Naive thymus-derived CD8-positive, alpha-beta T cell (primary cell): ENCODE measurements at regions not wholly inside any gene's neighbourhood (a gene's known extent, or its start where the extent isn't known, plus 50 kb on each side); places are given as distances from the start of the nearest gene placed in this dataset.
A peak's percentile ranks its signal among the peaks of the same experiment; 100 is the strongest.

ENCODE experiments used
- ATAC-seq, 2 donors: fragments of 150-1000 bp; cut with Tn5 transposase in 1 of 2; sonication (Bioruptor Pico), chemical (Tn5 transposase) in 1 of 2; 1 replicate in 1 of 2; 2 replicates in 1 of 2; pipeline ENCODE4 v1.10.0; 2021; ENCODE audit warnings: mild to moderate bottlenecking in 2 of 2, moderate library complexity in 2 of 2
- POLR2A ChIA-PET: fragments of 350-600 bp; sonication (Branson Sonifier 250); formaldehyde crosslinking; loops from one replicate; lab custom pipeline; 2021; ENCODE audit warnings: antibody characterized with exemption; lab: Charles Lee
- DNase-seq, 10 donors: peaks; one replicate each; pipeline versions ENCODE4 v3.0.0 to v3.0.0-alpha.2; 2020 to 2022
- H3K27ac Mint-ChIP-seq, 10 donors: one replicate each; pipeline ENCODE4 v1.8.0; 2020 to 2022; ENCODE audit warnings: mild to moderate bottlenecking in 10 of 10, mixed read lengths in 10 of 10, moderate library complexity in 4 of 10, inconsistent platforms in 1 of 10
- H3K27me3 Mint-ChIP-seq, 5 donors: one replicate each; pipeline ENCODE4 v1.8.0; 2021 to 2022; ENCODE audit warnings: mixed read lengths in 5 of 5
- H3K36me3 Mint-ChIP-seq, 3 donors: one replicate each; pipeline ENCODE4 v1.8.0; 2020 to 2022; ENCODE audit warnings: mixed read lengths in 3 of 3, mild to moderate bottlenecking in 2 of 3, inconsistent platforms in 1 of 3
- H3K4me1 Mint-ChIP-seq, 4 donors: one replicate each; pipeline ENCODE4 v1.8.0; 2021 to 2022; ENCODE audit warnings: mixed read lengths in 4 of 4
- H3K4me3 Mint-ChIP-seq, 10 donors: one replicate each; pipeline ENCODE4 v1.8.0; 2020 to 2022; ENCODE audit warnings: mild to moderate bottlenecking in 10 of 10, mixed read lengths in 10 of 10, moderate library complexity in 6 of 10, inconsistent platforms in 1 of 10
- H3K9me3 Mint-ChIP-seq, 9 donors: one replicate each; pipeline ENCODE4 v1.8.0; 2020 to 2022; ENCODE audit warnings: mixed read lengths in 9 of 9, mild to moderate bottlenecking in 3 of 9, inconsistent platforms in 1 of 9, moderate library complexity in 1 of 9

- Mint-ChIP-seq H3K9me3 (no peaks in the 10 kb centered on the region), H3K36me3 (no peaks in the 10 kb centered on the region), H3K27ac (no peak overlapping the region), H3K4me1 (no peaks in the 10 kb centered on the region), H3K4me3 (no peak overlapping the region), H3K27me3 (peaks cover 0 to 10% (median 0%) of the 10 kb centered on the region in 5 donors)
- DNase-seq (no peak), ATAC-seq (no peak)
- POLR2A ChIA-PET: no interaction called here
Observed at GRCh38 chr18:72102412-72102811, 441.7 kb downstream of the CBLN2 start.

GRCh38 chr18:72100465-72101004, 443.6 kb downstream of the CBLN2 start:
- Mint-ChIP-seq H3K27me3 (peaks cover 0 to 10% (median 0%) of the 10 kb centered on the region in 5 donors), H3K36me3 (no peaks in the 10 kb centered on the region), H3K27ac (no peak overlapping the region), H3K9me3 (no peaks in the 10 kb centered on the region), H3K4me1 (no peaks in the 10 kb centered on the region), H3K4me3 (no peak overlapping the region)
- DNase-seq (no peak), ATAC-seq (no peak)
- POLR2A ChIA-PET: no interaction called here

GRCh38 chr18:72091369-72091768, 452.8 kb downstream of the CBLN2 start:
- Mint-ChIP-seq H3K27ac (no peak overlapping the region), H3K4me3 (no peak overlapping the region), H3K4me1 (peaks cover 0 to 4% (median 0%) of the 10 kb centered on the region in 4 donors), H3K36me3 (no peaks in the 10 kb centered on the region), H3K9me3 (peaks cover 0 to 7% (median 0%) of the 10 kb centered on the region in 9 donors), H3K27me3 (peaks cover 0 to 2% (median 0%) of the 10 kb centered on the region in 5 donors)
- DNase-seq: no peak
- POLR2A ChIA-PET: no interaction called here
- ATAC-seq: peak in 1 of 2 donors; percentile 12

DNA sequence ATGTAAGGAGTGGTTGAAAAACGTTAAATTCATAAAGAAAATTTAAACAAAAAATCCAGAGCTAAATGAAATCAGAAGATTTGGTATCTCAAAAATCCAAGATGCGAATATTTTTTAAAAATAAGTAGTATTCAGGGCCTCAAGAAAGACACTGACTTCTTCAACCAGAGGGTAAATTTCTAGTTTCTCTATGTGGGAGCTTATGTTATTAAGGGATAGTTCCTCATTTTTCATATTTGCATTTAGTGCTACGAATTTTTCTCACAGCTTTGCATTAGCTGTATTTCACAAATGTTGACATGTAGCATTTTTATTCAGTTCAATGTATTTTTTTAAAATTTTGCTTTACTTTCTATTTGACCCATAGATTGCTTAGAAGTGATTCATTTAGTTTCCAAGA, 454.7 kb downstream of the CBLN2 start:
- Mint-ChIP-seq H3K4me1 (peaks cover 0 to 6% (median 0%) of the 10 kb centered on the region in 4 donors), H3K9me3 (peaks cover 0 to 9% (median 0%) of the 10 kb centered on the region in 9 donors), H3K27me3 (peaks cover 0 to 3% (median 0%) of the 10 kb centered on the region in 5 donors), H3K4me3 (no peak overlapping the region), H3K27ac (no peak overlapping the region), H3K36me3 (no peaks in the 10 kb centered on the region)
- POLR2A ChIA-PET: no interaction called here
- ATAC-seq (no peak), DNase-seq (no peak)

DNA sequence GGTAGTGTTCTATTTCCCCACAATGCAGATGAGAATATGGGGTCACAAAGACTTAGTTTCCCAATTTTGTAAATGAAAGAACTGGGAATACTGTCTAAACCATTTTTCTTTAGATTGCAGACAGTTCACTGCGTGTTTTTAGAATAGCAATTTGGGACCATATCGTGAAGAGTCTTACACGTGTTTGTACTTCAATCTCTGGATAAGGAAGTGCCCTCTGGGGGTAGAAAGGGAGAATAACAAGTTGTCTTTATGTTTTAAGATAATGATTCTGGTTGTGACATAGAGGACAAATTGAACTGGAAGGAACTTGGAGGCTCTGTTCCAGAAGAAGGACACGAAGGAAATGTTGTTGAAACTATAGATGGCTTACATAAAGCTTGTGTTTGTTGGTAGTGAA, 457.7 kb downstream of the CBLN2 start:
- POLR2A ChIA-PET: no interaction called here
- peaks cover 0 to 2% (median 0%) of the 10 kb centered on the region in 9 donors for H3K9me3 Mint-ChIP-seq
- H3K4me3 Mint-ChIP-seq: no peak overlapping the region
- ATAC-seq (peak in 1 of 2 donors; percentile 42), DNase-seq (peak in 3 of 10 donors; percentile 12 to 26 (median 18))
- peaks cover 0 to 6% (median 0%) of the 10 kb centered on the region in 4 donors for H3K4me1 Mint-ChIP-seq
- H3K36me3 Mint-ChIP-seq: no peaks in the 10 kb centered on the region
- no peak overlapping the region for H3K27ac Mint-ChIP-seq
- H3K27me3 Mint-ChIP-seq: peaks cover 0 to 3% (median 0%) of the 10 kb centered on the region in 5 donors

DNA sequence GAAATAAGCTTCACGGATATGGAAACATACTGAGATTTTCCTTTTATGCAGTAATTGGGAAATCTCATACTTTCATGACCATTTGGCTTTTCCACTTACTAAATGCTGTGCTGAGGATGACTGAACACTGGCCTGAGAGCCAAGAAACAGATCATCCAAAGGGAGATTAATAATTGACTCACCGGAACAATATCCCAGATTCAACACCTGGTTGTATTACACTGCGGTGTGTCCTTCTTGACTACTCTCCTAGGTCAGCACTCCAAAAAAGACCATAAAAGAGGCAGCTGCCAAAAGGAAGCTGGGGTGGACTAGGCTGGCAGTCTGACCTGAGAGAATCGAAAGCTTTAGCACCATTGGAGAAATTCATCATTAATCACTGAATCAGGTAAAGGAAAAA, 469.1 kb downstream of the CBLN2 start:
- Mint-ChIP-seq H3K4me3 (no peak overlapping the region), H3K4me1 (no peaks in the 10 kb centered on the region), H3K27me3 (peaks cover 0 to 3% (median 0%) of the 10 kb centered on the region in 5 donors), H3K36me3 (no peaks in the 10 kb centered on the region), H3K27ac (no peak overlapping the region), H3K9me3 (peaks cover 0 to 7% (median 3%) of the 10 kb centered on the region in 9 donors)
- POLR2A ChIA-PET: no interaction called here
- DNase-seq (no peak), ATAC-seq (no peak)

DNA sequence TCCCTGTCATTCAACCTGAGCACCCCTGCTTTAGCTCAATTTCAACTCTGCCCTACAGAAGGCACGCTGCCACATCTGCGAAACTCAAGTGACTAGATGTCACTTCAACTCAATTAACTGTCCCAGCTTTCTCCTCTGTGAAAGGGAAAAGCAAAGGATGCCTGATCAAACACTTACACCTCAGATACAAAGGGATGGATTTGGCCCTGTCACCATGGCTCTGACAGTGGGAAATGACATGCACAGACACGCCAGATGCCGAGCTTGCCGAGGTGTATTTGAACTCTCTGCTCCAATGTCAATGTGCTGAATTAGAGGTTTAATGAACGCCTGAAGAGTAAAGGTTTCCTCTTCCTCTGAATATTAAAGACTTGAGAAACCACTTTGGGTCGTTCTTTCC, 481.1 kb downstream of the CBLN2 start:
- Mint-ChIP-seq H3K27ac (no peak overlapping the region), H3K27me3 (no peaks in the 10 kb centered on the region), H3K4me3 (no peak overlapping the region), H3K9me3 (peaks cover 0 to 3% (median 0%) of the 10 kb centered on the region in 9 donors), H3K4me1 (no peaks in the 10 kb centered on the region), H3K36me3 (no peaks in the 10 kb centered on the region)
- DNase-seq: no peak
- POLR2A ChIA-PET: no interaction called here
- no peak for ATAC-seq

DNA sequence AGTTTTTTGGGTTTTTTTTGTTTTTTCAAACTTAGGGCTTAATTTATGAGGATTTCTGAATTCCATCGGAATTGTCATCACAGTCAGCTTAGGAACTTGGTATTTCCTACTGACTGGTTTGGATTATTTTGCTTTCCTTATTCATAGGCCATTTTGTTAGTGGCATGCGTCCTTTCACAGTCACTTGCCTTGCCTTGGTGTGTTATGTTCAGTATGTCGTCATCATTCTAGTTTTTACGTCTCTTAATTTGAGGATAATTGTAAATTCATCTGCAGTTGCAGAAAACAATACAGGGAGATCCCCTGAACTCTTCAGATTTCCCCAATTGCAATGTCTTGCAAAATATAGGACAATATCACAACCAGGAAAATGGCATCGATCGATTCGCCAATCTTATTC, 485.3 kb downstream of the CBLN2 start:
- Mint-ChIP-seq H3K27ac (no peak overlapping the region), H3K4me1 (no peaks in the 10 kb centered on the region), H3K27me3 (no peaks in the 10 kb centered on the region), H3K9me3 (peaks cover 0 to 10% (median 0%) of the 10 kb centered on the region in 9 donors), H3K36me3 (no peaks in the 10 kb centered on the region), H3K4me3 (no peak overlapping the region)
- no peak for DNase-seq
- POLR2A ChIA-PET: no interaction called here
- no peak for ATAC-seq

- Mint-ChIP-seq H3K27ac (no peak overlapping the region), H3K4me3 (no peak overlapping the region), H3K27me3 (no peaks in the 10 kb centered on the region), H3K36me3 (no peaks in the 10 kb centered on the region), H3K9me3 (peaks cover 0 to 10% (median 0%) of the 10 kb centered on the region in 9 donors), H3K4me1 (no peaks in the 10 kb centered on the region)
- no peak for ATAC-seq
- POLR2A ChIA-PET: no interaction called here
- DNase-seq: no peak
Observed at GRCh38 chr18:72056171-72056570, 488.0 kb downstream of the CBLN2 start.

- peaks cover 0 to 6% (median 0%) of the 10 kb centered on the region in 9 donors for H3K9me3 Mint-ChIP-seq
- peaks cover 0 to 1% (median 0%) of the 10 kb centered on the region in 5 donors for H3K27me3 Mint-ChIP-seq
- H3K4me1 Mint-ChIP-seq: no peaks in the 10 kb centered on the region
- H3K4me3 Mint-ChIP-seq: no peak overlapping the region
- no peaks in the 10 kb centered on the region for H3K36me3 Mint-ChIP-seq
- DNase-seq (no peak), ATAC-seq (no peak)
- POLR2A ChIA-PET: no interaction called here
- no peak overlapping the region for H3K27ac Mint-ChIP-seq
Observed at GRCh38 chr18:72041313-72042032, 502.7 kb downstream of the CBLN2 start.

- POLR2A ChIA-PET: no interaction called here
- Mint-ChIP-seq H3K36me3 (no peaks in the 10 kb centered on the region), H3K4me3 (no peak overlapping the region), H3K27me3 (peaks cover 0 to 5% (median 0%) of the 10 kb centered on the region in 5 donors), H3K4me1 (peaks cover 0 to 2% (median 0%) of the 10 kb centered on the region in 4 donors), H3K9me3 (peaks cover 0 to 8% (median 0%) of the 10 kb centered on the region in 9 donors), H3K27ac (no peak overlapping the region)
- ATAC-seq (no peak), DNase-seq (no peak)
Observed at GRCh38 chr18:72013427-72013850, 530.7 kb downstream of the CBLN2 start.

- H3K9me3 Mint-ChIP-seq: peaks cover 0 to 10% (median 0%) of the 10 kb centered on the region in 9 donors
- POLR2A ChIA-PET: no interaction called here
- H3K4me1 Mint-ChIP-seq: no peaks in the 10 kb centered on the region
- no peak overlapping the region for H3K4me3 Mint-ChIP-seq
- no peaks in the 10 kb centered on the region for H3K36me3 Mint-ChIP-seq
- H3K27me3 Mint-ChIP-seq: no peaks in the 10 kb centered on the region
- DNase-seq: no peak
- no peak overlapping the region for H3K27ac Mint-ChIP-seq
- no peak for ATAC-seq
Observed at GRCh38 chr18:71998547-71999097, 545.5 kb downstream of the CBLN2 start.

DNA sequence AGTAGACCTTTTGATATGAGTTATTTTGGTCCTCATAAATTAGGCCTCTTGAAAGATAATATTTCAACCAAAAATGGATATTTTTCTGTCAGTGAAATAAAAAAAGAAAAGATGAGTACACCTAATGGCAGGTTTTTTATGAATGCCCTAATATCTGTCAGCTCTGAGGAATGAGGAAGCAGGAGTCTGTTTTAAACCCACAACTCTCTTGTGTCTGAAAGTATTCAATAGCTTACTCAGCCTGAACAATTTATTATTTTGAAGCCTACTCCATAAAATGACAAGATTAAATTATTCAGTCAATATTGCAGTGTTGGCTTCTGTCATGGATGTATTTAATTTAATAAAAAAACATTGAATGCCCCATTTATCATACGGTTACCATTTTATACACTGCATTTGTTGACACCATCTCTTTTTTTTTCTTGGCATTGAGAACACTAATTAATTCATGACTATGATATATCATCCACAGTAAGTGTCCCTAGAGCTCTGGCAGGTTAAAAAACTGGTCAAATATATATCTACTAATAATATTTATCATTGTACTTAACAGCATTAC, 548.2 kb downstream of the CBLN2 start:
- peaks cover 0 to 9% (median 0%) of the 10 kb centered on the region in 9 donors for H3K9me3 Mint-ChIP-seq
- no peaks in the 10 kb centered on the region for H3K27me3 Mint-ChIP-seq
- H3K4me1 Mint-ChIP-seq: no peaks in the 10 kb centered on the region
- H3K27ac Mint-ChIP-seq: no peak overlapping the region
- no peak overlapping the region for H3K4me3 Mint-ChIP-seq
- POLR2A ChIA-PET: no interaction called here
- ATAC-seq (no peak), DNase-seq (no peak)
- no peaks in the 10 kb centered on the region for H3K36me3 Mint-ChIP-seq
